ENCODE measurements at regions not wholly inside any gene's neighbourhood (a gene's known extent, or its start where the extent isn't known, plus 50 kb on each side); places are given as distances from the start of the nearest gene placed in this dataset.

DNA sequence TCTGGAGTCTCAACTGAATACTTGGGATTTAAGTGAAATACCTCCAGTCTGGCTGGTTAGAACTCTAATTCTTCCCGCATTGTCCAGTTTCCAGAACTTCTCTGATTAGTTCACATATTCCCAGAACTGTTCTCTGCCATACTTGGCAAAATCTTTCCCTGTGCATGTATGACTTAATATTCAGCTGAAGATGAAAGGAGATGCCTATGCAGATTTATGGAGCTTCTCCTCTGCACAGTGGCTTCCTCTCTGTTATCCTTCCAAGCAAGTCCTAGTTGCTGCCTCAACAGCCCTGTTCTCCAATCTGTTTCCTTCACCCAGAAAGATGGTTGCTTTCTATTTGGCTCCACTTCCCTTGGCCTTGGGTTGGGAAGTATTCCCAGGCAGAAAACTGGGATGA, 155.4 kb upstream of the GATA6 start:
- Histone ChIP-seq H3K9me3 (ENCODE audit: control insufficient read depth, low read length) (peaks cover 2% of the 10 kb centered on the region), H3K79me2 (no peaks in the 10 kb centered on the region), H2AFZ (no peak overlapping the region), H3K9ac (no peak overlapping the region), H3K36me3 (ENCODE audit: control insufficient read depth, insufficient read depth, low read length) (no peaks in the 10 kb centered on the region), H3K27ac (no peak overlapping the region), H3K4me2 (ENCODE audit: low read length) (no peak overlapping the region), H3K27me3 (ENCODE audit: control insufficient read depth, insufficient read depth, low read length) (no peaks in the 10 kb centered on the region), H3K4me3 (ENCODE audit: low read depth, low read length) (no peak overlapping the region), H3K4me1 (no peaks in the 10 kb centered on the region)
- no peak for TF ChIP-seq CTCF (IDR thresholded peaks at IDR 0.05)

GRCh38 chr18:22015156-22015555, 154.2 kb upstream of the GATA6 start:
- no peak overlapping the region for H2AFZ ChIP-seq
- no peaks in the 10 kb centered on the region for H3K79me2 ChIP-seq
- H3K27ac ChIP-seq, result no peak overlapping the region
- no peaks in the 10 kb centered on the region for H3K36me3 ChIP-seq (ENCODE audit: control insufficient read depth, insufficient read depth, low read length)
- no peak for TF ChIP-seq CTCF (IDR thresholded peaks at IDR 0.05)
- H3K9me3 ChIP-seq (ENCODE audit: control insufficient read depth, low read length), result no peaks in the 10 kb centered on the region
- H3K9ac ChIP-seq, result no peak overlapping the region
- no peak overlapping the region for H3K4me3 ChIP-seq (ENCODE audit: low read depth, low read length)
- no peak overlapping the region for H3K4me2 ChIP-seq (ENCODE audit: low read length)
- no peaks in the 10 kb centered on the region for H3K4me1 ChIP-seq
- no peaks in the 10 kb centered on the region for H3K27me3 ChIP-seq (ENCODE audit: control insufficient read depth, insufficient read depth, low read length)

DNA sequence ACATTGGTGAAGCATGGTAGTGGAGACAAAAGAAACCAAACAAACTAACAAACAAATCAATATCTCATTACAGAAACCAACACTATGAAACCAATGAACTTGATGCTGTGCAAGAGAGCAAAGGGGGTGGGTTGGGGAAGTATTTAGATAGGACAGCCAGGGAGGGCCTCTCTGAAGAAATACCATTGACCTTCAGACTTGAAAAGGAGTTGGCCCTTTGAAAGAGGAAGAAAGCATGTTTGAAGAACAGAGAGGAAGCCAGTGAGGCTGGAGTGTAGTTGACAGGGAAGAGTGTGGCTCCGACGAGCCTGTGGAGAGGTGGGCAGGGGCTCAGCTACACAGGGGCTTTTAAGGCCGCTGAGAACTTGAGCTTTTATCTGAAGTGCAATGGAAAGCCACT, 151.0 kb upstream of the GATA6 start:
- no peak overlapping the region for H2AFZ ChIP-seq
- no peak overlapping the region for H3K27ac ChIP-seq
- H3K9me3 ChIP-seq (ENCODE audit: control insufficient read depth, low read length), result no peaks in the 10 kb centered on the region
- H3K36me3 ChIP-seq (ENCODE audit: control insufficient read depth, insufficient read depth, low read length), result no peaks in the 10 kb centered on the region
- H3K79me2 ChIP-seq, result no peaks in the 10 kb centered on the region
- no peak overlapping the region for H3K9ac ChIP-seq
- H3K4me2 ChIP-seq (ENCODE audit: low read length), result no peak overlapping the region
- no peak for TF ChIP-seq CTCF (IDR thresholded peaks at IDR 0.05)
- no peaks in the 10 kb centered on the region for H3K27me3 ChIP-seq (ENCODE audit: control insufficient read depth, insufficient read depth, low read length)
- no peak overlapping the region for H3K4me3 ChIP-seq (ENCODE audit: low read depth, low read length)
- H3K4me1 ChIP-seq, result no peaks in the 10 kb centered on the region

DNA sequence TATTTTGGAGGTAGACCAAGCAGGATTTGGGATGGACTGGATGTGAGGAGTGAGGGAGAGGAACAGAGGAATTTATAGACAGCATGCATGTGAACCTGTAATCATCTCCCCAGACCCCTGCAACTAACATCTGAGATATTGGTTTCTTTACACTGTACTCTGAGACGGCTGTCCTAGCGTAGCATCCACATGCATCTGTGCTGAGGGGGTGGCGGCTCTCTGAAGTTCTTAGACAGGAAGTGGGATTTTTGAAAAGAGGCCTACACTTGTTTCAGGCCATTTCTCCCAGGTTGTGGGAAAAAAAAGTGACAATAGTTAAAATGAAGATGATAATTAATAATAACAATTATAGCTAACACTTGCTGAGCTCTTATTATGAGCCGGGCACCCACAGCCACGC, 150.2 kb upstream of the GATA6 start:
- Histone ChIP-seq H3K9me3 (ENCODE audit: control insufficient read depth, low read length) (no peaks in the 10 kb centered on the region), H3K36me3 (ENCODE audit: control insufficient read depth, insufficient read depth, low read length) (no peaks in the 10 kb centered on the region), H3K79me2 (no peaks in the 10 kb centered on the region), H3K4me1 (no peaks in the 10 kb centered on the region), H3K27me3 (ENCODE audit: control insufficient read depth, insufficient read depth, low read length) (no peaks in the 10 kb centered on the region), H2AFZ (no peak overlapping the region), H3K27ac (no peak overlapping the region), H3K4me2 (ENCODE audit: low read length) (no peak overlapping the region), H3K9ac (no peak overlapping the region), H3K4me3 (ENCODE audit: low read depth, low read length) (no peak overlapping the region)
- TF ChIP-seq CTCF (IDR thresholded peaks at IDR 0.05), result no peak

DNA sequence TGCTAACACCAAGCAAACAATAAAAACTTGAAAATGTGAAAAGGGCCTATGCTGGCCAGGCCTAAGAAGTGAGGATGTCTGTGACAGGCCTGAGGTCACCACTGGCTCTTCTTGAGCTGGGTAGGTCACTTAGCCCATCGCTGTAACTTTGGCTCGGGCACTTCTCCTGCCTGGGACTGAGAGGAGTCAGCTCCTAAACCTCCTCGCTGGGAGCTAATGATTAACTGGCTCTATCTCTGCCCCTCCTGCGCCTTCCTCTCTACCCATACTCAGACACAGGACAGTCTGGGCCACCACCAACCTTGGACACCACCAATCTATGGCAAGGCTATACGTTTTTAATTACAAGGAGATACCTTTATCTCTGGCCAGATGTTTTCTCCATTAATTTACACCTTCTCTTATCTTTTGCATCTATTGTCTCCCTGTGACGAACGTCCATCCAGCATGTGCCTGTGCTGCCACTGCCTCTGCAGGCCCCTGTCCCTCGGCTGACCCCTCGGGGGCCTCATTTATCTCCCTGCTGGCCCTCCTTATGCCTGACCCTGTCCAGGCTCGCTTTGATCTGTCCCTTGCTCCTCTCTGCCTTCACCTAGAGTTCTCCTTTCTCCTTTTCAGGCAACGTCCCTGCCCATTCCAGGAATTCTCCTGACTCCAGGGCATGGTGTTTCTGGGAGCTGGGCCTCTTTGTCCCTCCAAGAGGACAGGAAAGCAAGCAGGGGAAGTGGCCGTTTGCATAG, 149.1 kb upstream of the GATA6 start:
- Histone ChIP-seq H3K4me2 (ENCODE audit: low read length) (no peak overlapping the region), H3K27me3 (ENCODE audit: control insufficient read depth, insufficient read depth, low read length) (no peaks in the 10 kb centered on the region), H3K27ac (no peak overlapping the region), H3K4me1 (no peaks in the 10 kb centered on the region), H2AFZ (no peak overlapping the region), H3K4me3 (ENCODE audit: low read depth, low read length) (no peak overlapping the region), H3K9me3 (ENCODE audit: control insufficient read depth, low read length) (no peaks in the 10 kb centered on the region), H3K9ac (no peak overlapping the region), H3K36me3 (ENCODE audit: control insufficient read depth, insufficient read depth, low read length) (no peaks in the 10 kb centered on the region), H3K79me2 (no peaks in the 10 kb centered on the region)
- TF ChIP-seq CTCF (IDR thresholded peaks at IDR 0.05), result no peak

All from parathyroid adenoma (tissue), 2 donors.